KBM-7 (cell line): ENCODE measurements at regions not wholly inside any gene's neighbourhood (a gene's known extent, or its start where the extent isn't known, plus 50 kb on each side); places are given as distances from the start of the nearest gene placed in this dataset.
A peak's percentile ranks its signal among the peaks of the same experiment; 100 is the strongest.
"Not testable (repeated sequence)": the region's sequence is repeated elsewhere in the genome, so short reads cannot be mapped to it uniquely, and the experiment has no call there.

Source experiments
- DNase-seq: peaks from one replicate; pipeline ENCODE4 v3.0.0-alpha.2; 2015
- in situ Hi-C: fragments of 300-500 bp; cut with MboI; formaldehyde crosslinking; loops from 2 replicates; pipeline ENCODE4 v1.14.3; 2020; ENCODE audit warnings: low sequenced_read_pairs, low pct_unique_long_range_greater_than_20kb, mixed read lengths

GRCh38 chr13:21901336-21901735 lies 230.5 kb downstream of the FGF9 start:
- in situ Hi-C loops = no loop called here
- DNase-seq = no peak

DNA sequence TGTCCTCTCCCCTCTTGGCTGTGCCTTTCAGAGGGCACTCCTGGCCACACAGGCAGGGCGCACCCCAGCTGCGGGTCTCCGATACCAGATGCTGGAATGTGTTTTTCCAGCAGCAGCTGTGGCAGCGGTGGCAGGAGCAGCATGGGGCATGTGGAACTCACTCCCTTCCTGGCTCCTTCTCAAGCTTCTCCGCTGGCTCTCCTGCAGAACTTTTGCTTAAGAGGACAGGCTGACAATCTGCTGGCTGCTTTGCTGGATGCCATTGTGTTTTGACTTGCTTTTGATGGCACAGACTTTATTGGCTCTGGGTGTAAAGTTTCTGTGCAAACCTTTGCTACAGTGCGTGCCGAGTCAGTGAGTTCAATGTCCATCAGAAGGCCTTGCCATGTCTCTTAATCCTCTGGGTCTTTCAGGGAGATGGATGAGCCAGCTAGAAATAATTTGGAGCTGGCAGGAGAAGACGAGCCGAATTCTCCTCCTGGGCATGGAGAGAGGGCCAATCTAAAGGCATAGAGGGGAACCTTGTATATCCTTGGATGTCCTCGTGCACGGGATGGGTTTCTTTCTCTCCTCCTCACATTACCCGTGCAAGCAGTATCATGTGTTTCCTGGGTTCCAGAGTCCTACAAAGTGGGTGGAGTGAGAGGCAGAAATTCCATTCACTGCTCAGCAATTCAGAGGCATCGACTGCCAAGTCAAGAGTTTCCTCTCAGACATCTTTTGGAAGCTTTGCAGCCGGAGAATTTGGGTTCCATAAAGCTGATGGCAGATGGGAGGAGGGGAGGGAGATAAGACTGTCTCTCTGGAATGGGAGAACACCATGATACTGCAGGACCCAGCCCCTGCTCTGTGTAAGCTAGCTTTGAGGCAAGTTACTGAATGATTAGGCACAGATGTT lies 231.2 kb downstream of the FGF9 start:
- DNase-seq = no peak
- in situ Hi-C loops = no loop called here

DNA sequence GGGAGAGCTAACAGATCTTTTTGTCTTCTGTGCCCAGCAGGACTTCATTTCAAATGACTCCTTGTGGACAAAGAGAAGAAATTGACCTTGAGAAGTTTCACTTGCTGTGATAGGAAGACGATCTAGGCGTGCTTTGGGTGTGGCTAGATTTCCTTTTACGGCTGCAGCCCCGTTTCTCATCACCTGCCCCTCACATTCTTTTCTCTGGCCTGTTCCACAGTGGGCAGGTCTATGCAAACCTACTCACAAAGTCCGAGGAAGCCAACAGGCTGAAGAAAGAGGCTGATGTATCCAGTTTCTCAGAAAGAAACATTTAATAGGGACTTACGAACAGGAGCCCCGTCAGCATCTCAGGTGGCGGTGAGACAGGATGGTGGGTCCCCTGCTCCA lies 231.8 kb downstream of the FGF9 start:
- in situ Hi-C loops = no loop called here
- no peak for DNase-seq

- in situ Hi-C loops = no loop called here
- DNase-seq = no peak
These were observed 234.6 kb downstream of the FGF9 start for GRCh38 chr13:21905486-21905885.

- DNase-seq = no peak
- in situ Hi-C loops = no loop called here
These were observed 238.5 kb downstream of the FGF9 start for GRCh38 chr13:21909331-21909730.

- in situ Hi-C loops = no loop called here
- DNase-seq = no peak
These were observed 239.7 kb downstream of the FGF9 start for GRCh38 chr13:21910546-21910945.

- DNase-seq = no peak
- in situ Hi-C loops = no loop called here
These were observed 240.9 kb downstream of the FGF9 start for GRCh38 chr13:21911646-21912298.

- in situ Hi-C loops = no loop called here
- peak; percentile 51 for DNase-seq
These were observed 242.1 kb downstream of the FGF9 start for GRCh38 chr13:21913010-21913409.

GRCh38 chr13:21917086-21918015 lies 246.5 kb downstream of the FGF9 start:
- no peak for DNase-seq
- in situ Hi-C loops = no loop called here

GRCh38 chr13:21920802-21921201 lies 249.9 kb downstream of the FGF9 start:
- DNase-seq, in situ Hi-C loops: not testable (repeated sequence)

GRCh38 chr13:21924958-21925357 lies 254.1 kb downstream of the FGF9 start:
- no peak for DNase-seq
- in situ Hi-C loops = no loop called here

GRCh38 chr13:21925720-21926119 lies 254.8 kb downstream of the FGF9 start:
- no peak for DNase-seq
- in situ Hi-C loops = no loop called here

- DNase-seq = no peak
- in situ Hi-C loops = no loop called here
These were observed 258.5 kb downstream of the FGF9 start for GRCh38 chr13:21929400-21929799.

DNA sequence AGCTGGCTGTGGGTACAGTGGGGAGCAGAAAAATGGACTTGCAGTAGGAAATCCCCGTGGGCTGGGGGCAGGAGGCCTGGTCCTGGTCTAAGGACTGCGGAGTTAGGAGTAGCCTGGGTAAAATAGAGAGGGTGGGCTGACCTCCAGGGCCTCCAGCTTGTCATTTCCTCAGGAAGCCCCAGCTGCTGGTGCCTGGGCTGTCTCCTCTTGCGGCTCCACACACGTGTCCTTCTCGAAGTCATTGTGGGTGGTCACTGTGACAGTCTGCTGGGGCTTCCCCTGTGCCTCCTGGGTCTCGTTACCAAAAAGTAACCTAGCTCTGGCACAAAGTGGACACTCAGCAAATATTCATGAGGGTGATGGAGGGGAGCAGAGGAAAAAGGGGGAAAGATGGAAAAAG lies 259.7 kb downstream of the FGF9 start:
- in situ Hi-C loops = no loop called here
- DNase-seq = no peak

DNA sequence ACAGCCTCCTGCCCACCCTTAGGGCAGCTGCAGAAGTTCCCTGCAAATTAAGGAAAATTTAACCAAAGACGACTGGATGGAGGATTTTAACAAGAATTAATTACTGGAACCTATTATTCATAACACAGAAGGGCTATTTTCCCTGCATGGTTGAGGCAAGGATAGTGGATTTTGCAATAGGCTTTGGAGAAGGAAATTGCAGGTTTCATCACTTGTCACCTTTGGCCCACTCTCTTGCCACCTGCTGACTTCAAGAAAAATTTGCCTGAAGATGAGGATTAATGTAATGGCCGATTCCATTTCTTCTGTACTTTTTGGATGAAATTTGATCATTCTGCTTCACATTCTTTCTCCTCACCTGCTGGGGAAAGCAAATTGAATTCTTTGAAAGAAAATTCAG lies 261.7 kb downstream of the FGF9 start:
- no peak for DNase-seq
- in situ Hi-C loops = no loop called here

GRCh38 chr13:21932996-21933395 lies 262.1 kb downstream of the FGF9 start:
- no peak for DNase-seq
- in situ Hi-C loops = no loop called here

GRCh38 chr13:21934284-21934683 lies 263.4 kb downstream of the FGF9 start:
- in situ Hi-C loops = no loop called here
- no peak for DNase-seq

- no peak for DNase-seq
- in situ Hi-C loops = no loop called here
These were observed 265.8 kb downstream of the FGF9 start for GRCh38 chr13:21936674-21937073.

GRCh38 chr13:21938168-21938567 lies 267.3 kb downstream of the FGF9 start:
- in situ Hi-C loops = no loop called here
- DNase-seq = no peak

GRCh38 chr13:21938636-21939035 lies 267.8 kb downstream of the FGF9 start:
- DNase-seq = no peak
- in situ Hi-C loops = no loop called here
